ENCODE measurements at regions not wholly inside any gene's neighbourhood (a gene's known extent, or its start where the extent isn't known, plus 50 kb on each side); places are given as distances from the start of the nearest gene placed in this dataset.
"Not testable (repeated sequence)": the region's sequence is repeated elsewhere in the genome, so short reads cannot be mapped to it uniquely, and the experiment has no call there.

GRCh38 chr9:87382900-87383299 lies 114.8 kb upstream of the DAPK1 start:
- ChIA-PET CTCF (no interaction called here), POLR2A (no interaction called here)

GRCh38 chr9:87383344-87384150 lies 114.1 kb upstream of the DAPK1 start:
- ATAC-seq = no peak
- Mint-ChIP-seq H3K27ac (no peak overlapping the region), H3K4me3 (no peak overlapping the region), H3K36me3 (ENCODE audit: low read depth) (no peaks in the 10 kb centered on the region), H3K4me1 (ENCODE audit: low read depth) (no peaks in the 10 kb centered on the region), H3K27me3 (no peaks in the 10 kb centered on the region), H3K9me3 (no peaks in the 10 kb centered on the region)
- intact Hi-C loops (cut with micrococcal nuclease) = no loop called here
- POLR2A ChIA-PET = no interaction called here
- DNase-seq = no peak
- CTCF ChIA-PET = no interaction called here
- TF ChIP-seq CTCF (IDR thresholded peaks at IDR 0.05) = no peak

More at GRCh38 chr9:87382900-87383299, 114.8 kb upstream of the DAPK1 start:
- no peaks in the 10 kb centered on the region for H3K27me3 Mint-ChIP-seq
- H3K27ac Mint-ChIP-seq = no peak overlapping the region
- no peak for ATAC-seq
- H3K4me3 Mint-ChIP-seq = no peak overlapping the region
- no peaks in the 10 kb centered on the region for H3K4me1 Mint-ChIP-seq (ENCODE audit: low read depth)
- no peaks in the 10 kb centered on the region for H3K9me3 Mint-ChIP-seq
- DNase-seq = no peak
- intact Hi-C loops (cut with micrococcal nuclease) = no loop called here
- TF ChIP-seq CTCF (IDR thresholded peaks at IDR 0.05) = no peak
- no peaks in the 10 kb centered on the region for H3K36me3 Mint-ChIP-seq (ENCODE audit: low read depth)

GRCh38 chr9:87386490-87387025 lies 111.1 kb upstream of the DAPK1 start:
- CTCF ChIA-PET = no interaction called here
- ATAC-seq (no peak), DNase-seq (no peak)
- Mint-ChIP-seq H3K27ac (no peak overlapping the region), H3K27me3 (peaks cover 2% of the 10 kb centered on the region), H3K4me3 (no peak overlapping the region), H3K36me3 (ENCODE audit: low read depth) (no peaks in the 10 kb centered on the region), H3K4me1 (ENCODE audit: low read depth) (no peaks in the 10 kb centered on the region), H3K9me3 (no peaks in the 10 kb centered on the region)
- no peak for TF ChIP-seq CTCF (IDR thresholded peaks at IDR 0.05)
- intact Hi-C loops (cut with micrococcal nuclease) = no loop called here
- POLR2A ChIA-PET = interaction anchor here (0.6 kb wide), 1 partner anchor 31 kb away, joined by 3 read pairs; no protein-coding TSS in a partner anchor

GRCh38 chr9:87387351-87388011 lies 110.2 kb upstream of the DAPK1 start:
- ATAC-seq (no peak), DNase-seq (no peak)
- TF ChIP-seq CTCF (IDR thresholded peaks at IDR 0.05) = no peak
- Mint-ChIP-seq H3K4me1 (ENCODE audit: low read depth) (no peaks in the 10 kb centered on the region), H3K36me3 (ENCODE audit: low read depth) (no peaks in the 10 kb centered on the region), H3K4me3 (no peak overlapping the region), H3K27me3 (peaks cover 2% of the 10 kb centered on the region), H3K27ac (no peak overlapping the region), H3K9me3 (no peaks in the 10 kb centered on the region)
- ChIA-PET POLR2A (interaction anchor here (0.6 kb wide), 1 partner anchor 30 kb away, joined by 3 read pairs; no protein-coding TSS in a partner anchor), CTCF (no interaction called here)
- intact Hi-C loops (cut with micrococcal nuclease) = no loop called here

DNA sequence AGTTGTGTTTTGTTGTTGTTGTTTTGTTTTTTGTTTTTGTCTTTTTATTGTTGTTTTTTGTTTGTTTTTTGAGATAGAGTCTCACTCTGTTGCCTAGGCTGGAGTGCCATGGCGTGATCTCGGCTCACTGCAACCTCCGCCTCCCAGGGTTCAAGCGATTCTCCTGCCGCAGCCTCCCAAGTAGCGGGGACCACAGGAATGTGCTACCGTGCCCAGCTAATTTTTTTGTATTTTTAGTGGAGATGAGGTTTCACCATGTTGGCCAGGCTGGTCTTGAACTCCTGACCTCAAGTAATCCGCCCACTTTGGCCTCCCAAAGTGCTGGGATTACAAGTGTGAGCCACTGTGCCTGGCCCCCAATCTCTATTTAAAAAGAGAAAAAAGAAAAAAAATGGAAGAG lies 109.0 kb upstream of the DAPK1 start:
- ATAC-seq; H3K4me1 Mint-ChIP-seq (ENCODE audit: low read depth); H3K4me3 Mint-ChIP-seq; intact Hi-C loops (cut with micrococcal nuclease); H3K27ac Mint-ChIP-seq; H3K27me3 Mint-ChIP-seq; POLR2A ChIA-PET; CTCF ChIA-PET; DNase-seq; H3K9me3 Mint-ChIP-seq; H3K36me3 Mint-ChIP-seq (ENCODE audit: low read depth): not testable (repeated sequence)

All from activated CD8-positive, alpha-beta T cell treated with anti-CD3 and anti-CD28 coated beads for 36 hours (primary cell).